ENCODE measurements at regions not wholly inside any gene's neighbourhood (a gene's known extent, or its start where the extent isn't known, plus 50 kb on each side); places are given as distances from the start of the nearest gene placed in this dataset.

GRCh38 chr16:52376676-52377280 lies 170.2 kb downstream of the TOX3 start:
- H3K36me3 ChIP-seq, result no peaks in the 10 kb centered on the region
- H3K4me3 ChIP-seq (ENCODE audit: low read depth in 1 of 2, low read length in 1 of 2), result no peak overlapping the region
- no peak overlapping the region for H3K27ac ChIP-seq
- no peaks in the 10 kb centered on the region for H3K9me3 ChIP-seq
- no peaks in the 10 kb centered on the region for H3K27me3 ChIP-seq
- no peaks in the 10 kb centered on the region for H3K4me1 ChIP-seq (ENCODE audit: control insufficient read depth in 1 of 2, insufficient read depth in 1 of 2, low read depth in 1 of 2, low read length in 1 of 2)
- no peak for TF ChIP-seq CTCF (IDR thresholded peaks at IDR 0.05)

- H3K4me3 ChIP-seq (ENCODE audit: low read depth in 1 of 2, low read length in 1 of 2), result no peak overlapping the region
- H3K27me3 ChIP-seq, result no peaks in the 10 kb centered on the region
- no peaks in the 10 kb centered on the region for H3K9me3 ChIP-seq
- TF ChIP-seq CTCF (IDR thresholded peaks at IDR 0.05), result no peak
- H3K27ac ChIP-seq, result no peak overlapping the region
- no peaks in the 10 kb centered on the region for H3K36me3 ChIP-seq
- no peaks in the 10 kb centered on the region for H3K4me1 ChIP-seq (ENCODE audit: control insufficient read depth in 1 of 2, insufficient read depth in 1 of 2, low read depth in 1 of 2, low read length in 1 of 2)
These were observed 174.6 kb downstream of the TOX3 start for GRCh38 chr16:52372313-52372712.

GRCh38 chr16:52368859-52369258 lies 178.1 kb downstream of the TOX3 start:
- Histone ChIP-seq H3K4me1 (ENCODE audit: control insufficient read depth in 1 of 2, insufficient read depth in 1 of 2, low read depth in 1 of 2, low read length in 1 of 2) (no peaks in the 10 kb centered on the region), H3K27ac (no peak overlapping the region), H3K4me3 (ENCODE audit: low read depth in 1 of 2, low read length in 1 of 2) (no peak overlapping the region), H3K27me3 (no peaks in the 10 kb centered on the region), H3K9me3 (no peaks in the 10 kb centered on the region), H3K36me3 (no peaks in the 10 kb centered on the region)
- no peak for TF ChIP-seq CTCF (IDR thresholded peaks at IDR 0.05)

- Histone ChIP-seq H3K9me3 (no peaks in the 10 kb centered on the region), H3K27ac (no peak overlapping the region), H3K36me3 (no peaks in the 10 kb centered on the region), H3K4me1 (ENCODE audit: control insufficient read depth in 1 of 2, insufficient read depth in 1 of 2, low read depth in 1 of 2, low read length in 1 of 2) (no peaks in the 10 kb centered on the region), H3K27me3 (no peaks in the 10 kb centered on the region), H3K4me3 (ENCODE audit: low read depth in 1 of 2, low read length in 1 of 2) (no peak overlapping the region)
- no peak for TF ChIP-seq CTCF (IDR thresholded peaks at IDR 0.05)
These were observed 179.1 kb downstream of the TOX3 start for GRCh38 chr16:52367821-52368220.

GRCh38 chr16:52366983-52367382 lies 180.0 kb downstream of the TOX3 start:
- Histone ChIP-seq H3K4me3 (ENCODE audit: low read depth in 1 of 2, low read length in 1 of 2) (no peak overlapping the region), H3K4me1 (ENCODE audit: control insufficient read depth in 1 of 2, insufficient read depth in 1 of 2, low read depth in 1 of 2, low read length in 1 of 2) (no peaks in the 10 kb centered on the region), H3K27me3 (no peaks in the 10 kb centered on the region), H3K27ac (no peak overlapping the region), H3K36me3 (no peaks in the 10 kb centered on the region), H3K9me3 (no peaks in the 10 kb centered on the region)
- TF ChIP-seq CTCF (IDR thresholded peaks at IDR 0.05), result no peak

- H3K9me3 ChIP-seq, result no peaks in the 10 kb centered on the region
- TF ChIP-seq CTCF (IDR thresholded peaks at IDR 0.05), result no peak
- no peak overlapping the region for H3K4me3 ChIP-seq (ENCODE audit: low read depth in 1 of 2, low read length in 1 of 2)
- no peaks in the 10 kb centered on the region for H3K27me3 ChIP-seq
- H3K36me3 ChIP-seq, result no peaks in the 10 kb centered on the region
- H3K27ac ChIP-seq, result no peak overlapping the region
- H3K4me1 ChIP-seq (ENCODE audit: control insufficient read depth in 1 of 2, insufficient read depth in 1 of 2, low read depth in 1 of 2, low read length in 1 of 2), result no peaks in the 10 kb centered on the region
These were observed 182.4 kb downstream of the TOX3 start for GRCh38 chr16:52364500-52364899.
